Effector CD4-positive, alpha-beta T cell (primary cell): ENCODE measurements at regions not wholly inside any gene's neighbourhood (a gene's known extent, or its start where the extent isn't known, plus 50 kb on each side); places are given as distances from the start of the nearest gene placed in this dataset.
A peak's percentile ranks its signal among the peaks of the same experiment; 100 is the strongest.

Source experiments
- DNase-seq: peaks from one replicate; pipeline ENCODE4 v3.0.0-alpha.2; 2020

DNA sequence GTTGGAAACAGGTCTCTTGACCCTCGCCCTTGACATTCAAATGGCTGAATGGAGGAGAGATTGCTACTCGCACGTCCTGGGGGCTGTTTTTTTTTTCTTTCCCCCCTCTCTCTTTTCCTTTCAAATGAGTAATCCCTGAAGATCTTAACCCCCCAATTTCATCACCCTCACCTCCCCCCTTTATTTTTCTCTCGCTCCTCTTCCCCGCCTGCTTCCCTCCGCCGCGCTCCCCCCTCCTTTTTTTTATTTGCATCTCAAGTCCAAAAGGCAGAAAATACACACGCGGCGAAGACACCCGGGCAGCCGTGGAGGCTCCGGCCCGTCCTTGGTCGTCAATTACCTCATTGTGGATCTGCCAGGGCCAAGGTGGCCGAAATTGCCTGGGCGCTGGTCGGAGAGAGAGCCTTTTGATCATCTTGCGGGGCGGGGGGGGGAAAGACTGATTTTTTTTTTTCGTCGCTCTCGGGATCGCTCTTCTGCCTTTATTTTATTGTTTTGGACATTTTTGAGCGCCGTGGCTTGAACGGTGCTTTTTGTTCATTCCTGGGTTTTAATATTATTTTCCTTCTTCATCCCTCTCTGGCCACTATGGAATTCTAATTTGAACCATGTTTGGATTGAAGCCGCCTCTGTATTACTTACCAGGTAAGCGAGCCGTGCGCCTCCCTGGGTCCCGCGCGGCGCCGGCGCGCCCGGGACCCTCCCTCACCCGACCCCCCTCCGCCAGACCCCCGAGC is 57.2 kb upstream of the GSE1 start:
- no peak for DNase-seq

DNA sequence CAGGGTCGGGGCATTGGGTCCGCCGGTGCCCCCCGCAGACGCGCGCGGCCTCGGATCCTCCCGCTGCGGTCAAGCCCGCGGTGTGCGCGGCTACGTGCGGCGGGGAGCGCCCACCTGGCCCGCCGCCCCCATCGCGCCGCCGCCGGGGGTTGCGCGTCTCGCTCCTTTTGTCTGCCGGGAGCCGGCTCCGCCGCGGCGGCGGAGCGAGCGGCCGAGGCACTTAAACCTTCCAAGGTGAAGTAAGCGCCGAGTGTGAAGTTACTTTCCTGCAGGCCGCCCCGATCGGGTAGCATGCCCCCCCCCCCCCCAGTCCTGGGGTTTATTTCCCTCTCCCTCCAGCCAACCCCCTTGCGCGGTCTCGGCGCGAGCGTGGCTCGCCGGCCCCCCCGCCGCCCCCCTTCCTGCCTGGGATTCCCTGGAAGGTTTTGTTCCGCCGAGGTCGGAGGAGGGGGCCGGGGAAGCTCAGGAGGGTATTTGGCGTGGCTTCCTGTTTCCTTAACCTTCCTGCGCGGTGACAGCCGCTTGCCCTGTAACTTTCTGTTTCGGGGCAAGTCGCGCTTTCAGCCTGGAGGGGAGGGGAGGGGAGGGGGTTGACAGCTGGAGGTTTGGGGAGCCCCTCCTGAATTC is 56.6 kb upstream of the GSE1 start:
- peak; percentile 34 for DNase-seq

DNA sequence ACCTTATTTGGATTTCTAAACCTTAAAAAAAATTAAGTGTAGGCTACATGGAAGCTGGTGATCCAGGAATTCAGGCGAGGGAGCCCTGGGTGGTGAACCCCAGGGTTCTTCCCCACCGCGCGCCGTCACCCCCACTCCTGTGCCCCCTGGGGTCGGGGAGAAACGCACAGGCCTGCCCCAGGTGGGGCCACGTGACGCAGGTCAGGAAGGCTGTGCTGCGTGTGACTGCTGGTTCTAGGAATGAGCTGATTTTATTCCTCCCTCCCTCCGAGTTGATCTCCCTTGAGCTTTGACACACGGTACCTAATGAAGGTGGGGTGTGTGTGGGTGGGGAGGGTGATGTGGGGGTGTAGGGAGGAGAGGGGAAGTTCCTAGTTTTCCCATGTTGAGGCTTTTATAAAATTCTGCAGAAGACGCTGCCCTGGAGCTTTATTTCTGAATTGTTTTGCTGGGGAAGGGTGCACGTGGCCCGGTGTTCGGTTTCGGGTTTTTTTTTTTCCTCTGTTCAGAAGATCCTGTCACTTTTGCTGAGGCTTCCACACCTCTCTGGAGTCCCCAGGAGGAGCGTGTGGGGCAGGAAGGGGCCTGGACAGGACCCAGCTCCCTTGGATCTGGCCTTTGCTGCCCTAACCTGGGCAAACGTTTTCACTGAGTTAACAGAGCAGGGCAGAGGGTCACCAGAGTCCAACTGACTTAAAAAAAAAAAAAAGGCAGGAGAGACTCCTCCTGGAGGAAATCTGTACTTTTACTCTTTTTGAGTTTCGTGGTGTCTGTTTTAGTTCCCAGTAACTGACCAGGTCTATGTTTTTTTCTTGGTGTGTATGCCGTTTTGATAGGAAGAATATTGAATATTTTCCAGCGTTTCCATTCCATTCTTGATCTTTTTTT is 55.8 kb upstream of the GSE1 start:
- peak; percentile 41 for DNase-seq

DNA sequence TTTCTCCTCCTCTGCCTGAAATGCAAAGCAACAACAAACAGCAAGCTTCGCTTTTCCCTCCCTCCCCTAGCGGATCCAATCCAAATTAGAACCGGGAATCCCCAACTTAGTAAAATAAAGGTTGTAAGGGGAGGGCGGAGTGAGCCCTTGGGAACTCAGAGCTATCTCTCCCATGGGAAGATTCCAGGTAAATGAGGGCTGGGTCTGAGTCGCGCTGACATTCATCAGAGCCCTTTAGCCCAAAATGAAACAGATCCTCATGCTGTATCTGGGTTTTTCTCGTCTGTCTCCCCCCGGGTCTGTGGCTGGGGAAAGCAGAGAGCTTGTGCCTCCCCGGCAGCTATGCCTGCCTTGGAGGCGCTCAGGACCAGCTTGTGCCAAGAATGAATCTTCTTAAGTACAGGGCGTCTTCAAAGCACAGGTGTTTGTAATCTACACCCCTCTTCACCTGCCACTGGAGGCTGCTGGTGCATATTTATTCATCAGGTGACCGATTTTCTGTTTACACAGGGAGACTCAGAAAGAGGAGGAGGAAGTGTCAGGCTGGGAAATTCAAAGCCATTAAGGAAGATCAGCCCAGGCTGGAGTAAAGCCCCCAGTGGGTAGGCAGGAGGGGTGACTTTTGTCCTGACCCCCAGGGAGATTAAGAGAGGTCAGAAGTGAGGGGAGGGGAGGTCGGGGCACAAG is 55.0 kb upstream of the GSE1 start:
- DNase-seq = no peak

DNA sequence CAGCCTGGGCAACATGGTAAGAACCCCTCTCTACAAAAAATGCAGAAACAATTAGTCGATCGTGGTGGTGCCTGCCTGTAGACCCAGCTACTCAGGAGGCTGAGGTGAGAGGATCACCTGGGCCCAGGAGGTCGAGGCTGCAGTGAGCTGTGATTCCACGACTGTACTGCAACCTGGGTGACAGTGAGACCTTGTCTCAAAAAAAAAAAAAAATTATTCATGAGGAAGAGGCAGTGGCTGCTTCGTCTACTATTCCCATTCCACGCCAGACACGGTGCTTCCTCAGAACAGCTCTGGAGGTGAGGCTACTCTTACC is 52.2 kb upstream of the GSE1 start:
- no peak for DNase-seq

DNA sequence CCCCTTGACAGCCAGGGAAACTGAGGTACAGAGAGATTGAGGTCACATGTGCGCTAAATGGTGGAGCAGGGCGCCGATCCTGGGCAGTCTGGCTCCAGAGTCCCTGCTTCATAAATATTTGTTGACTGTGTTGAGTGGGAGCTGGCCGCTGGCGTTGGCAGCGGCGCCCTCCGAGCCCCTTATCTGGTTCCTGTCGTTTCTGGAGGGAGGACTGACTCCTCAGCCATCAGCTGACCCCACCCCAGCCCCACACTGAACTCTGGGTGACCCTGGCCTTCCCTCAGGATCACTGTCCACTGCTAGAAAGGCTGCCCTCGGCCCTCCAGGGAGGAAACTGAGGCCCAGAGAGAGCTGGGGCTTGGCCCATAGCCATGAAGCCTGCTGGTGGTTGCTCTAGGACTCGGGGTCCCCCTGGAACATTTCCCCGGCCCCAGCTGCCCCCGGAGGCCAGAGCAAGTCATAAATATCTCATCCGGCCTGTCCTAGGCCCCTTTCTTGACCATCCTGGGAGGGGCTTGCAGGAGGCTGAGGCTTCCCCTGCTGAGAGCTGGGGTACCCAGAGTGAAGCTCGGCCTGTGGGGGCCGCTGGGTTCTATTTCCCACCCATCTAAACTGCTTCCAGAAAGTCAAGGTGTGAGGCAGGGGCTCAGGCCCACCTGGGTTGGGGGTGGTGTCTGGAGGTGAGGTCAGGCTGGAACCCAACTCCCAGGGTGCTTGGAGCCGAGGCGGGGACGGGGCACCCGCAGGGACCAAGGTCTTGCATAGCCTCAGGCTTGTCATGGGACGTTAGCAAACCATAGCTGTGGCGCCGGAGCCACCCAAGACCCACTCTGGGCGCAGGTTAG is 51.7 kb upstream of the GSE1 start:
- DNase-seq = no peak

DNA sequence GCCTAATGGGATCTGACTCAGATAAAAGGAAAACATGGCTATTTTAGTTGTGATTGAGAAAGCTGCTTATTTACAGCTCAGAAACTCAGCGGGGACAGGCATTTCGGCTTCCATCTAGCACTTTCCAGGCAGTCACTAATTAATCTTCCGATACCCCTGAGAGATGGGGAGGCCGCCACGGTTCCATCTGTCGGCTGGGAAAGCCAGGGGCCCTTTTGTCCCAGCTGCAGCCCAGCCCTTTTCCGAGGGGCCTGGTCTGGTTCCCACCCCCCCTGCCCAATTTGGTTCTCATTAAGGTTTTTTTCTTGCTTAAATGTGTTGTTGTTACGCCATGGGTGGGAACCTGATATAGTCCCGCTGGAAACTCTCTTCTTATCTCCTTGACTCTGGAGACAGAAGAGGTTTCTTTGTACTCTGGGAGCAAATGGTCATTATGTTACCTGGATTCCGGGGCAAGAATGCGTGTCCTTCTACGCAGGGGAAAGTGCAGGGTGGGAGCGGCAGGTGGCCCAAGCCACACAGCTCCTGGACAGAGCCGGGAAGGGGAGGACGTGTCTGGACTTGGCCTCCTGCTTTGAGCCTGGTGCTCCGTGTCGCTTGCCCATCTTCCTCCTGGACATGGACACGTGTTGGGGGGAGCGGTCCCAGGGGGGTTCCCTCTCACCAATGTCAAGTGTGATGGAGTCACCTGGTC is 50.9 kb upstream of the GSE1 start:
- DNase-seq = no peak

DNA sequence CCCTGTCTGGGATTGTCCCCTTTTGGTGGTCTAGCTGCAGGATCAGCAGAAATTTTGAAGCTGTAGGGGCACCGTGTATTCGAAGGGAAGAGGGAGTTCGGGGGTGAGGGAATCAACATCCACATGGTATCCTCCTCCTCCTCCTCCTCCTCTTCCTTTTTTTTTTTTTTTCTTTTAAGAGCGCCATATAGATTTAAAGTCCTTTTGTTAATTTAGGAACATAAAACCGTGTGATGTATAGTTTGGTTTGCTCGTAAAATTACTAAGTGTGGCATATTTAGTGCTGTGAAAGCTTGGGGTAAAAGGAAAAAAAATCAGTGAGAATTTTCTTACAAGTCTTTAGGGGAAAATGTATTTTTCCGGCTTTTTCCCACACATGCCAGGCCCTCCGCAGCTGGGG is 50.1 kb upstream of the GSE1 start:
- no peak for DNase-seq
